SK-N-SH treated with all-trans-retinoic acid at 6 μM for 48 hours (cell line): ENCODE measurements at regions not wholly inside any gene's neighbourhood (a gene's known extent, or its start where the extent isn't known, plus 50 kb on each side); places are given as distances from the start of the nearest gene placed in this dataset.

Source experiments
- ARNTL ChIP-seq: fragments of 450-650 bp; formaldehyde crosslinking; IDR thresholded peaks from 2 replicates; pipeline ENCODE4 v1.5.0; 2020; ENCODE audit warnings: low read depth, mild to moderate bottlenecking, moderate library complexity, borderline replicate concordance
- BACH2 ChIP-seq: fragments of 250-450 bp; sonication (Bioruptor Pico); IDR thresholded peaks from 2 replicates; pipeline ENCODE4 v1.9.0; 2021; ENCODE audit warnings: mild to moderate bottlenecking, borderline replicate concordance
- CSDC2 ChIP-seq: fragments of 250-450 bp; sonication (Bioruptor Pico); IDR thresholded peaks from 2 replicates; pipeline ENCODE4 v1.5.0; 2020; ENCODE audit warnings: mild to moderate bottlenecking, moderate library complexity
- RARB ChIP-seq: fragments of 250-450 bp; sonication (Bioruptor Pico); IDR thresholded peaks from 2 replicates; pipeline ENCODE4 v1.8.0; 2021; ENCODE audit warnings: mild to moderate bottlenecking, moderate library complexity
- TOX ChIP-seq: fragments of 250-450 bp; sonication (Bioruptor Pico); IDR thresholded peaks from 2 replicates; pipeline ENCODE4 v1.8.0; 2021; ENCODE audit warnings: mild to moderate bottlenecking, moderate library complexity, borderline replicate concordance
- ZFP3 ChIP-seq: fragments of 250-450 bp; sonication (Bioruptor Pico); IDR thresholded peaks from 2 replicates; pipeline ENCODE4 v1.5.0; 2020; ENCODE audit warnings: mild to moderate bottlenecking, moderate library complexity
- ZNF8 ChIP-seq: fragments of 450-650 bp; formaldehyde crosslinking; IDR thresholded peaks from 2 replicates; pipeline ENCODE4 v1.5.0; 2020; ENCODE audit warnings: mild to moderate bottlenecking, moderate library complexity

DNA sequence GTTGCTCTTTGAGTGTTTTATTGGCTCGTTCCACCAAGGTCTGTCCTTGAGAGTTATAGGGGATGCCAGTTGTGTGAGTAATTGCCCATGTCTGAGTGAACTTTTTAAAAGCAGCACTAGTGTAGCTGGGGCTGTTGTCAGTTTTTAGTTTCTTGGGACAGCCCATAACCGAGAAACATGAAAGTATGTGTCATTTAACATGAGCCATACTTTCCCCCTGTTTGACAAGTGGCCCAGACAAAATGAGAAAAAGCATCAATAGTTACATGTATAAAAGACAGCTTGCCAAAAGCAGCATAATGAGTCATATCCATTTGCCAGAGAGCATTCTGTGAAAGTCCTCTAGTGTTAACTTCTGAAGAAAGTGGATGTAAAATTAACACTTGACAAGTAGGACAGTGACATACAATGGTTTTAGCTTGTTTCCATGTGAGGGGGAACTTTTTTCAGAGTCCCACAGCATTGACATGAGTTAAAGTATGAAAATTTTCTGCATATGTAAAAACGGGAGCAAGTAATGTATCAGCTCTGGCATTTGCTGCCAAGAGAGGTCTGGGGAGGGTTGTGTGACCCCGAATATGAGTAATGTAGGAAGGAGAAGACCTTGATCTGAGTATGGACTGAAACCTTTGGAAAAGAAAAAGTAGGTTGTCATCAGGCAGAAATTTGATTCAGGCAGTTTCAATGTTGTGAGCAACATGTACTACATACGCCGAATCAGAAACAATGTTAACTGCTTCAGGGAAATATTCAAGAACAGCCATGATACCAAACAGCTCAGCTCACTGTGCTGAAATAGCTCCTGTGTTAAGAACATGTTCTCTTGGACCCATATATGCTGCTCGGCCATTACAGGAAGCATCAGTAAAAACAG lies 56.8 kb upstream of the ARL4D start:
- TF ChIP-seq TOX: no peak
- TF ChIP-seq ZNF8: no peak
- TF ChIP-seq ARNTL (CRISPR knock-in tag): no peak
- TF ChIP-seq RARB (CRISPR knock-in tag): no peak
- TF ChIP-seq BACH2 (CRISPR knock-in tag): no peak
- no peak for TF ChIP-seq ZFP3 (CRISPR knock-in tag)
- no peak for TF ChIP-seq CSDC2 (CRISPR knock-in tag)
